OCI-LY1 (cell line): ENCODE measurements at regions not wholly inside any gene's neighbourhood (a gene's known extent, or its start where the extent isn't known, plus 50 kb on each side); places are given as distances from the start of the nearest gene placed in this dataset.

Experiments
- H2AFZ ChIP-seq: fragments of 200-600 bp; sonication (generic), shearing (Covaris generic); 2 replicates; pipeline ENCODE4 v1.6.0; 2014; ENCODE audit warnings: antibody characterized with exemption, mild to moderate bottlenecking, low read length
- H3F3A ChIP-seq: fragments of 200-600 bp; sonication (generic), shearing (Covaris generic); 2 replicates; pipeline ENCODE4 v1.6.0; 2014; ENCODE audit warnings: mild to moderate bottlenecking, antibody characterized with exemption, low read length, moderate library complexity; ENCODE audit not compliant: insufficient read depth
- H3K27ac ChIP-seq: fragments of 200-600 bp; sonication (generic); 2 replicates; pipeline ENCODE4 v1.5.1; 2014; ENCODE audit warnings: low read length, mixed run types, mild to moderate bottlenecking, low read depth; ENCODE audit not compliant: poor library complexity, severe bottlenecking
- H3K27me3 ChIP-seq: fragments of 200-600 bp; sonication (generic); 2 replicates; pipeline ENCODE4 v1.6.0; 2014; ENCODE audit warnings: antibody characterized with exemption, mild to moderate bottlenecking, low read length, moderate library complexity; ENCODE audit not compliant: insufficient read depth
- H3K36me3 ChIP-seq: fragments of 200-600 bp; sonication (generic); 2 replicates; pipeline ENCODE4 v1.6.1; 2014; ENCODE audit warnings: mild to moderate bottlenecking, antibody characterized with exemption, low read length, moderate library complexity, mixed read lengths; ENCODE audit not compliant: insufficient read depth
- H3K4me1 ChIP-seq: fragments of 200-600 bp; sonication (generic); 2 replicates; pipeline ENCODE4 v1.5.1; 2014; ENCODE audit warnings: mild to moderate bottlenecking, low read length, moderate library complexity; ENCODE audit not compliant: insufficient read depth, severe bottlenecking
- H3K4me2 ChIP-seq: fragments of 200-600 bp; sonication (generic), shearing (Covaris generic); 2 replicates; pipeline ENCODE4 v1.6.1; 2014; ENCODE audit warnings: low read length
- H3K4me3 ChIP-seq: fragments of 200-600 bp; sonication (generic); 2 replicates; pipeline ENCODE4 v1.5.1; 2014; ENCODE audit warnings: low read length, low read depth, mild to moderate bottlenecking, mixed read lengths; ENCODE audit not compliant: poor library complexity, severe bottlenecking
- H3K79me2 ChIP-seq: fragments of 200-600 bp; shearing (Covaris generic); 2 replicates; pipeline ENCODE4 v1.6.1; 2016; ENCODE audit warnings: mixed run types, low read length, mixed read lengths; ENCODE audit not compliant: insufficient read depth
- H3K9ac ChIP-seq: fragments of 200-600 bp; sonication (generic), shearing (Covaris generic); 2 replicates; pipeline ENCODE4 v1.6.1; 2014; ENCODE audit warnings: mild to moderate bottlenecking, low read length, mixed read lengths
- H3K9me2 ChIP-seq: fragments of 200-600 bp; sonication (generic), shearing (Covaris generic); 2 replicates; pipeline ENCODE4 v1.6.1; 2014; ENCODE audit warnings: low read depth, mild to moderate bottlenecking, low read length, mixed read lengths
- H3K9me3 ChIP-seq: fragments of 200-600 bp; shearing (Covaris generic); 2 replicates; pipeline ENCODE4 v1.6.1; 2014; ENCODE audit warnings: low read length, mixed read lengths
- H4K20me1 ChIP-seq: fragments of 200-600 bp; sonication (generic), shearing (Covaris generic); 2 replicates; pipeline ENCODE4 v1.6.0; 2016; ENCODE audit warnings: mild to moderate bottlenecking, low read length; ENCODE audit not compliant: insufficient read depth
- EZH2 ChIP-seq: fragments of 200-600 bp; sonication (generic), shearing (Covaris generic); IDR thresholded peaks from 2 replicates; pipeline ENCODE4 v1.8.0; 2017; ENCODE audit warnings: borderline replicate concordance, mixed run types, mild to moderate bottlenecking, antibody characterized with exemption, low read length, moderate library complexity, mixed read lengths
- TF ChIP-seq, protein P1 (sequence below): fragments of 200-600 bp; sonication (generic), shearing (Covaris generic); IDR thresholded peaks from 2 replicates; pipeline ENCODE4 v1.5.1; 2017; ENCODE audit warnings: mild to moderate bottlenecking, antibody characterized with exemption, low read length, moderate library complexity, mixed read lengths

DNA sequence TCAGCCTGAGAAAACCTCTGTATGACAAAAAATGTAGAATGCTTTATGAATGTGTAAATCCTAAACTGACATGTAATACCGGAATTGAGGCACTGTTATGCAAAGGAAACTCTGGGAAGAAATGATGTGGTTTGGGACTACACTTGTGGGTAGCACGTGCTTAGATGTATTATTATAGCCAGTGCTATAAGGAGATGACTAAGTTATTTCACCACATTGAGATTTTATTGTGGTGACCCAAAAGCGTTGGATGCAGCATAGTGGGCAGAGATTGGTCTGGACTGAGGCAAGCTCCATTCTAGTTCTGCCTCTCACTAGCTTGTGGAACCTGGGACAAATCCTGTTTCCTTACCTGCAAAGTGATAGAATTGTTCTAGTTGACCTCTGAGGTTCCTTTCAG is 172.2 kb downstream of the SNAPC1 start:
- H3K4me3 ChIP-seq = no peak overlapping the region
- no peak overlapping the region for H3K4me2 ChIP-seq
- H3K36me3 ChIP-seq = no peaks in the 10 kb centered on the region
- no peaks in the 10 kb centered on the region for H3K9me2 ChIP-seq
- H4K20me1 ChIP-seq = no peaks in the 10 kb centered on the region
- no peaks in the 10 kb centered on the region for H3K4me1 ChIP-seq
- H3K9me3 ChIP-seq = no peaks in the 10 kb centered on the region
- H3K27ac ChIP-seq = no peak overlapping the region
- H3K27me3 ChIP-seq = no peaks in the 10 kb centered on the region; the same call in 1 of the 2 replicates
- no peaks in the 10 kb centered on the region for H3F3A ChIP-seq
- no peak overlapping the region for H2AFZ ChIP-seq
- no peaks in the 10 kb centered on the region for H3K79me2 ChIP-seq
- TF ChIP-seq, protein P1, sequence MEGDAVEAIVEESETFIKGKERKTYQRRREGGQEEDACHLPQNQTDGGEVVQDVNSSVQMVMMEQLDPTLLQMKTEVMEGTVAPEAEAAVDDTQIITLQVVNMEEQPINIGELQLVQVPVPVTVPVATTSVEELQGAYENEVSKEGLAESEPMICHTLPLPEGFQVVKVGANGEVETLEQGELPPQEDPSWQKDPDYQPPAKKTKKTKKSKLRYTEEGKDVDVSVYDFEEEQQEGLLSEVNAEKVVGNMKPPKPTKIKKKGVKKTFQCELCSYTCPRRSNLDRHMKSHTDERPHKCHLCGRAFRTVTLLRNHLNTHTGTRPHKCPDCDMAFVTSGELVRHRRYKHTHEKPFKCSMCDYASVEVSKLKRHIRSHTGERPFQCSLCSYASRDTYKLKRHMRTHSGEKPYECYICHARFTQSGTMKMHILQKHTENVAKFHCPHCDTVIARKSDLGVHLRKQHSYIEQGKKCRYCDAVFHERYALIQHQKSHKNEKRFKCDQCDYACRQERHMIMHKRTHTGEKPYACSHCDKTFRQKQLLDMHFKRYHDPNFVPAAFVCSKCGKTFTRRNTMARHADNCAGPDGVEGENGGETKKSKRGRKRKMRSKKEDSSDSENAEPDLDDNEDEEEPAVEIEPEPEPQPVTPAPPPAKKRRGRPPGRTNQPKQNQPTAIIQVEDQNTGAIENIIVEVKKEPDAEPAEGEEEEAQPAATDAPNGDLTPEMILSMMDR = no peak
- no peak for TF ChIP-seq EZH2
- H3K9ac ChIP-seq = no peak overlapping the region

DNA sequence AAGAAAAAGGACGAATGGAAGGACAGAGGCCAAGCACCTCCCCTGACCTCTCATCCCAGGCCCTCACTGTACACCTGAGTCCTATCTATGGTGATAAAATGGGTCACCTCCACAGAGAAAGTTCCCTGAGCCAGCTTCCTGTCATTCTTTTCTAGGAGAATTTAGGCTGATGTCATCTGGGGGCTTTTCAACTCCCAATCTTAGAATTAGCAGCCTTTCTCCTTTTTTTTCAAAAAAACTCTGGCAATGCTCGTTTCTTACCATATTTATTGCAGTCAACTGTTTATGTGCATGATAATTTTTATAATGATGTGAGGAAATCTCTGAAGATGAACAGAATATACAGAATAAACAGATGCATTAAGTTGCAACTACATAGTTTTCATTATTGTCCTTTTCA is 177.6 kb downstream of the SNAPC1 start:
- Histone ChIP-seq H2AFZ (no peak overlapping the region), H3K9ac (no peak overlapping the region), H3F3A (no peaks in the 10 kb centered on the region), H4K20me1 (no peaks in the 10 kb centered on the region), H3K4me1 (no peaks in the 10 kb centered on the region), H3K9me2 (no peaks in the 10 kb centered on the region), H3K27me3 (0 out of 2 replicates have a peak, but pooled peaks cover 6% of the 10 kb centered on the region), H3K4me3 (no peak overlapping the region), H3K27ac (no peak overlapping the region), H3K4me2 (no peak overlapping the region), H3K9me3 (no peaks in the 10 kb centered on the region), H3K79me2 (no peaks in the 10 kb centered on the region), H3K36me3 (no peaks in the 10 kb centered on the region)
- no peak for TF ChIP-seq EZH2
- TF ChIP-seq, protein P1 = no peak

DNA sequence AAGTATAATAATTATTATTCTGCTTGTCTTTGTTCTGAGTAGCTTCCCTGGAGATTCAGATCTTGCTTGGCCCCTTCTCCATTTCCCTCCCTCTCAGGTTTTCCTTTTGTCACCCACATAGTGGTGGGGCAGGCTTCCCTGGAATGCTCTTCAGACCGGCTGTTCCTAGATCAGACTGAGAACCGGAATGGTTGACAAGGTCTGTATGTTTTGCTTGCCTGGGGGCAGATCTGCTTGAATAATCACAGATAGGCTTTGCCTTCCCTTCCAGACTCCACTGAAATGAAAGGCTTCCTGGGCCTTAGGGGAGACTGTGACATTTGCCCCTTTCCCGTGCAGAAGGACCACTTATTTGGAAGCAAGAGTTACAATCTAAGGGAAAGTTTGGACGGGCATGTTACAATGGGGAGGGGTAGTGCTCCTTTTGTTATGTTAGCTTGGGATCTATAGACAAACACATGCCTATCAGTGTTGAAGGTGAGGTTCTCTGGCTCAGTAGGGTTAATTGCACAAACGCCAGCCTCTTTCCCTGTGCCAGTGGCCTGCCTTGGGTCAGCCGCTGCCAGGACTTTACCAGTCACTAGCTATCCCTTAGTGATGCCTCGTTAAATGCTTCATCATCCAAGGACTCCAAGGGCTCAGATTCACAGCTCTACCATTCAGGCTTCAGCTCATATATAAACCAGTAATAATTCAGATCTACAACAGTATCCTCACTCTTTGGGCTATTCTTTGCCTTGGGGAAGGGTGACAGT is 178.6 kb downstream of the SNAPC1 start:
- no peak overlapping the region for H3K9ac ChIP-seq
- H3F3A ChIP-seq = no peaks in the 10 kb centered on the region
- H3K4me1 ChIP-seq = no peaks in the 10 kb centered on the region
- H3K27me3 ChIP-seq = 0 out of 2 replicates have a peak, but pooled peaks cover 6% of the 10 kb centered on the region
- H2AFZ ChIP-seq = no peak overlapping the region
- no peak overlapping the region for H3K4me2 ChIP-seq
- H3K4me3 ChIP-seq = no peak overlapping the region
- no peaks in the 10 kb centered on the region for H3K9me3 ChIP-seq
- no peak overlapping the region for H3K27ac ChIP-seq
- no peaks in the 10 kb centered on the region for H3K36me3 ChIP-seq
- no peaks in the 10 kb centered on the region for H4K20me1 ChIP-seq
- H3K79me2 ChIP-seq = no peaks in the 10 kb centered on the region
- TF ChIP-seq, protein P1 = no peak
- no peaks in the 10 kb centered on the region for H3K9me2 ChIP-seq
